ENCODE measurements at regions not wholly inside any gene's neighbourhood (a gene's known extent, or its start where the extent isn't known, plus 50 kb on each side); places are given as distances from the start of the nearest gene placed in this dataset.

- no peak for TF ChIP-seq CTCF (IDR thresholded peaks at IDR 0.05)
- no peak for TF ChIP-seq POLR2A (IDR thresholded peaks at IDR 0.05)
- TF ChIP-seq POLR2AphosphoS5 (IDR thresholded peaks at IDR 0.05), result no peak
- no peak for TF ChIP-seq EP300 (IDR thresholded peaks at IDR 0.05)
Observed at GRCh38 chr20:10951904-10952303, 278.1 kb upstream of the JAG1 start.

Data from sigmoid colon (tissue), 4 donors.